GM23338 (cell line): ENCODE measurements at regions not wholly inside any gene's neighbourhood (a gene's known extent, or its start where the extent isn't known, plus 50 kb on each side); places are given as distances from the start of the nearest gene placed in this dataset.

Source experiments
- EZH2 ChIP-seq: fragments of 200-600 bp; sonication (generic); IDR thresholded peaks from one replicate; pipeline ENCODE4 v1.8.0; 2017; ENCODE audit warnings: antibody characterized with exemption, mild to moderate bottlenecking, low read depth; ENCODE audit not compliant: unreplicated experiment
- STAT1 ChIP-seq: IDR thresholded peaks from one replicate; pipeline ENCODE4 v1.6.1; 2016; ENCODE audit warnings: antibody characterized with exemption; ENCODE audit not compliant: unreplicated experiment
- TF ChIP-seq, protein P1 (sequence below), 2 experiments: fragments of 200-600 bp in 1 of 2; sonication (generic) in 1 of 2; conservative IDR thresholded peaks; 2 replicates each; pipeline versions ENCODE4 v1.5.1 to v1.6.1; 2016 to 2017; ENCODE audit warnings: antibody characterized with exemption in 2 of 2, low read depth in 2 of 2, mild to moderate bottlenecking in 2 of 2, moderate library complexity in 1 of 2

DNA sequence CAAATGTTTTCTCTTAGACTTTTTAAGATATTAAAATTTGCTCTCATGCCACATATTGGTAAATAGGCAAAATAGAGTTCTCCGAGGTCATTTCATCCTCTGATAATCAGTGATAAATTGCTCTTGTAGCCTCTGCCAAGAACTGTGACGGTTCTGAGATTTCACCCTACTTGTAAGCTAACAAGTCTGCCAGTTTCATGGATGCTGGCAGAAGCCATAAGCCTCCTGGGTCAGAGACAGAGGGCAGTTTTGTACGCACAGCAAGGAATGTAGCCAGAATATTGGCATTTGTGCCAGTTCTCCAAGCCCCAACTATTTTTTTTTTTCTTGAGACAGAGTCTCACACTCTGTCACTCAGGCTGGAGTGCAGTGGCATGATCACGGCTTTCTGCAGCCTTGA lies 945.0 kb upstream of the WWC1 start:
- TF ChIP-seq, protein P1, sequence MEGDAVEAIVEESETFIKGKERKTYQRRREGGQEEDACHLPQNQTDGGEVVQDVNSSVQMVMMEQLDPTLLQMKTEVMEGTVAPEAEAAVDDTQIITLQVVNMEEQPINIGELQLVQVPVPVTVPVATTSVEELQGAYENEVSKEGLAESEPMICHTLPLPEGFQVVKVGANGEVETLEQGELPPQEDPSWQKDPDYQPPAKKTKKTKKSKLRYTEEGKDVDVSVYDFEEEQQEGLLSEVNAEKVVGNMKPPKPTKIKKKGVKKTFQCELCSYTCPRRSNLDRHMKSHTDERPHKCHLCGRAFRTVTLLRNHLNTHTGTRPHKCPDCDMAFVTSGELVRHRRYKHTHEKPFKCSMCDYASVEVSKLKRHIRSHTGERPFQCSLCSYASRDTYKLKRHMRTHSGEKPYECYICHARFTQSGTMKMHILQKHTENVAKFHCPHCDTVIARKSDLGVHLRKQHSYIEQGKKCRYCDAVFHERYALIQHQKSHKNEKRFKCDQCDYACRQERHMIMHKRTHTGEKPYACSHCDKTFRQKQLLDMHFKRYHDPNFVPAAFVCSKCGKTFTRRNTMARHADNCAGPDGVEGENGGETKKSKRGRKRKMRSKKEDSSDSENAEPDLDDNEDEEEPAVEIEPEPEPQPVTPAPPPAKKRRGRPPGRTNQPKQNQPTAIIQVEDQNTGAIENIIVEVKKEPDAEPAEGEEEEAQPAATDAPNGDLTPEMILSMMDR (conservative IDR thresholded peaks at IDR 0.05; ENCODE audit: low read depth in 2 of 2), result no peak
- no peak for TF ChIP-seq STAT1
- no peak for TF ChIP-seq EZH2
